HG03175 (cell line): ENCODE measurements at regions not wholly inside any gene's neighbourhood (a gene's known extent, or its start where the extent isn't known, plus 50 kb on each side); places are given as distances from the start of the nearest gene placed in this dataset.

ENCODE experiments used
- ATAC-seq: cut with Tn5 transposase; IDR thresholded peaks from one replicate; pipeline ENCODE4 v1.9.1; 2021; ENCODE audit warnings: mild to moderate bottlenecking, moderate library complexity; ENCODE audit not compliant: unreplicated experiment

GRCh38 chr1:90782046-90782445, 64.9 kb upstream of the BARHL2 start:
- ATAC-seq: no peak

DNA sequence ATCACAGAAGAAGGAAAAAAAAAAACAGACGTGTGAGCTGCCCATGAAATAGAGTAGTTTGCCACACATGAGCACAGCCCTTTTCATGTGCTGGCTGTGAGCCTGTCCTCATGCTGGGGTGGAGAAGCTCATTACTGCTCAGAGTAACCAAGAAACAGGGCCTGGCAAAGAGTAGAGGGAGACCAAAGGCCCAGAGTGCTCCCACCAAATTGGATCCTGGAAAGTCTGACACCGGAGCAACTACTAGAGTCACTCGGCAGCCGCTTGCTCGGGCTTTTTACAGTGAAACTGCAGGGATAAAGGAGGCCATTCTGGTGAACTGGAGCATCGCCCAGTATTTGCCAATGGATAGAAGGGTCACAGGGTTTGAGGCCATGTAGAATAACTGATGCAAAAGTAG, 64.4 kb upstream of the BARHL2 start:
- ATAC-seq: no peak

GRCh38 chr1:90780981-90781380, 63.9 kb upstream of the BARHL2 start:
- no peak for ATAC-seq

DNA sequence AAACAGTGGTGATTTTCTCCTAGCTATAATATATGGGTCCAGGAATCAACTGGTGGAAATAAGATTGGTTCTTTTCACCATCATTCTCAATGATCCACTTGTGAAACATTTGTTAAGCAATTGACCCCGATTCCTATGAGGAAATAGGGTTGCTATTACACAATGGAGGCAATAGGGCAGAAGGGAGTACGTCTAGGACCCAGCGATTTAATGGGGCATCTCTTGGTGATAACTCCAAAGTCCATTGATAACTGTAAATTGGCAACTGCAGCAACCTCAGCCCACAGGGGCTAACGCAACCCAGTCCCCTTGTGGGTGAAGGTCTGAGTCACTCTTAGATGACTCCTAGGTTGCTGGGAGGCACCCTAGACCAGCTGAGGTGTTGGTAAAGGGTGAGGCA, 62.5 kb upstream of the BARHL2 start:
- no peak for ATAC-seq

- no peak for ATAC-seq
Measured at GRCh38 chr1:90778486-90778885, 61.4 kb upstream of the BARHL2 start.

GRCh38 chr1:90773812-90774211, 56.7 kb upstream of the BARHL2 start:
- ATAC-seq: no peak

- no peak for ATAC-seq
Measured at GRCh38 chr1:90768826-90769225, 51.7 kb upstream of the BARHL2 start.

GRCh38 chr1:90768098-90768497, 51.0 kb upstream of the BARHL2 start:
- ATAC-seq: no peak
